Prostate gland (tissue), 2 donors: ENCODE measurements at regions not wholly inside any gene's neighbourhood (a gene's known extent, or its start where the extent isn't known, plus 50 kb on each side); places are given as distances from the start of the nearest gene placed in this dataset.

Experiments used
- DNase-seq: peaks from one replicate; pipeline ENCODE4 v3.0.0-alpha.2; 2019; ENCODE audit warnings: low spot score
- H3K27ac ChIP-seq, 2 donors: fragments of 200-600 bp; sonication (generic); 2 replicates each; pipeline ENCODE4 v1.5.1; 2017 to 2019
- H3K27me3 ChIP-seq: fragments of 200-600 bp; sonication (generic); replicated peaks from 2 replicates; pipeline ENCODE4 v1.5.1; 2019; ENCODE audit not compliant: insufficient read depth
- H3K36me3 ChIP-seq, 2 donors: fragments of 200-600 bp; sonication (generic); 1 replicate in 1 of 2; 2 replicates in 1 of 2; pipeline versions ENCODE4 v1.5.1 to v1.8.1; 2017 to 2019
- H3K4me1 ChIP-seq: fragments of 200-600 bp; sonication (generic); replicated peaks from 2 replicates; pipeline ENCODE4 v1.5.1; 2019
- H3K4me3 ChIP-seq, 2 donors: fragments of 200-600 bp; sonication (generic); 2 replicates each; pipeline ENCODE4 v1.5.1; 2017 to 2019
- H3K9me3 ChIP-seq: fragments of 200-600 bp; sonication (generic); 2 replicates; pipeline ENCODE4 v1.5.1; 2017
- CTCF ChIP-seq, 4 experiments: fragments of 200-600 bp in 2 of 4; fragments of 450-650 bp in 2 of 4; sonication (generic) in 2 of 4; IDR thresholded peaks; 1 replicate in 3 of 4; 2 replicates in 1 of 4; pipeline ENCODE4 v1.5.1; 2016 to 2019; ENCODE audit warnings: antibody characterized with exemption in 4 of 4, mild to moderate bottlenecking in 2 of 4, moderate library complexity in 2 of 4
- POLR2A ChIP-seq: fragments of 450-650 bp; IDR thresholded peaks from one replicate; pipeline ENCODE4 v1.6.1; 2016; ENCODE audit warnings: antibody characterized with exemption, mild to moderate bottlenecking
- POLR2AphosphoS5 ChIP-seq: sonication (generic); formaldehyde crosslinking; IDR thresholded peaks from one replicate; pipeline ENCODE4 v1.6.1; 2017; ENCODE audit warnings: antibody characterized with exemption
- WGBS: methylation state at CpG from one replicate; pipeline ENCODE4 v1.1.5; 2018; 5-methylcytosine and 5-hydroxymethylcytosine counted together
- intact Hi-C: fragments of 100-400 bp; cut with DNase I; formaldehyde crosslinking; loops from one replicate; pipeline ENCODE4 v1.14.2; 2022
- small RNA-seq, 2 donors: library from RNA; depleted of rRNA; stranded (forward); fragments of <200 nt; gene quantifications; one replicate each; pipeline ENCODE3, GENCODE V24; 2016

DNA sequence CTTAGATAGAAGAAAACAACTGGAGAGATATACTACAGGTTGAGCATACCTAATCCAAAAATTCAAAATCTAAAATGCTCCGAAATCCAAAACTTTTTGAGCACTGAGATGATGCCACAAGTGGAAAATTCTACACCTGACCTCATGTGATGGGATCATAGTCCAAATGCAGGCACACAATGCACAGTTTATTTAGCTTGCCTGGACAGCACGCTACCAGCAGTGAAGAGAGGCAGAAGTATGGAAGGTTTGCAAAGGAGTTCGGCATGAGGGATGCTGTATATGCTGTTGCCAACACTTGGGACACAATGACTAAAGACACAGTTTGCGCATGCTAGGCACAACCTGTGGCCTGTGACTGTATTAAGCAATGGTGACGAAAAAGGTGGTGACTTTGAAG is 58.1 kb upstream of the CAND1 start:
- DNase-seq, result no peak
- Histone ChIP-seq H3K4me1 (no peaks in the 10 kb centered on the region), H3K27ac (no peak overlapping the region)

GRCh38 chr12:67211494-67211893 is 57.7 kb upstream of the CAND1 start:
- no peak overlapping the region for H3K4me3 ChIP-seq
- TF ChIP-seq CTCF (IDR thresholded peaks at IDR 0.05) (no peak), POLR2A (no peak), POLR2AphosphoS5 (no peak)
- H3K27ac ChIP-seq, result no peak overlapping the region
- H3K27me3 ChIP-seq, result no peaks in the 10 kb centered on the region
- intact Hi-C loops, result no loop called here
- 40% methylated on average over 2 of the region's 2 CpGs for whole genome bisulfite sequencing
- no peaks in the 10 kb centered on the region for H3K9me3 ChIP-seq
- no peak for DNase-seq
- H3K36me3 ChIP-seq, result no peaks in the 10 kb centered on the region
- no peaks in the 10 kb centered on the region for H3K4me1 ChIP-seq

More for the DNA sequence above, 58.1 kb upstream of the CAND1 start:
- no peak for TF ChIP-seq CTCF (IDR thresholded peaks at IDR 0.05)
- TF ChIP-seq POLR2AphosphoS5, result no peak
- TF ChIP-seq POLR2A, result no peak
- no peaks in the 10 kb centered on the region for H3K36me3 ChIP-seq
- 77% methylated on average over 5 of the region's 5 CpGs for WGBS
- H3K9me3 ChIP-seq, result no peaks in the 10 kb centered on the region
- intact Hi-C loops, result no loop called here
- H3K4me3 ChIP-seq, result no peak overlapping the region
- H3K27me3 ChIP-seq, result no peaks in the 10 kb centered on the region

DNA sequence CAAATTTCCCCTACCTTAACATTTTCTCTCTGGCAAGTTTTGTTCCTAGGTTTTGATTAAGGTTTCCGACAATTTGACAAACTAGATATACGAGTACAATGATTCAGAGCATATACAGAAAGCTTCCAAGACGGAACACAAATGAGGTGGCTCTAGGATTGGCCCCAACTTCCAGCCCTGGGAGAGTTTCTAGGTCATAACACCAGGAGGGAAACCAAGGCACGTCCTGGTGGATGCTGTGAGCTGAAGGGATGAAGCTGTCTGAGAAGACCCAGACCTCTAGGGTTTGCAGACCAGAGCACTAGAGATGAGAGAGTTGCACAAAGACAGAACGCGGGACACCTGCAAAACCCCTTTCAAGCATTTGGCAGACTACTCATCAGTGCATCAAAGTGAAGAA is 51.5 kb upstream of the CAND1 start:
- no peak for DNase-seq
- no peak overlapping the region for H3K4me3 ChIP-seq
- no peaks in the 10 kb centered on the region for H3K27me3 ChIP-seq
- intact Hi-C loops, result no loop called here
- TF ChIP-seq POLR2AphosphoS5 (no peak), CTCF (IDR thresholded peaks at IDR 0.05) (no peak), POLR2A (no peak)
- H3K36me3 ChIP-seq, result no peaks in the 10 kb centered on the region
- H3K27ac ChIP-seq, result no peak overlapping the region
- no peaks in the 10 kb centered on the region for H3K4me1 ChIP-seq
- WGBS, result 59% methylated on average over 6 of the region's 6 CpGs
- no peaks in the 10 kb centered on the region for H3K9me3 ChIP-seq

Small RNAs in the stretch of these regions (small RNA-seq; reads per million reads assigned to genes)
- 0 reads per million in 2 donors for gene AC073530.2
